Calu3 (cell line): ENCODE measurements at regions not wholly inside any gene's neighbourhood (a gene's known extent, or its start where the extent isn't known, plus 50 kb on each side); places are given as distances from the start of the nearest gene placed in this dataset.
A peak's percentile ranks its signal among the peaks of the same experiment; 100 is the strongest.

ENCODE experiments used
- BruUV-seq: library from RNA; stranded (reverse); fragments of 400-500 nt; replicated peaks from 2 replicates; lab custom pipeline; 2021; lab: Mats Ljungman, UMichigan
- CTCF ChIA-PET: fragments of 300-600 bp; sonication (Branson Sonifier 250); formaldehyde crosslinking; loops from one replicate; lab custom pipeline; 2022; ENCODE audit warnings: antibody characterized with exemption; lab: Charles Lee
- DNase-seq: peaks from one replicate; pipeline ENCODE4 v3.0.0; 2022
- H3K27ac Mint-ChIP-seq: one replicate; pipeline ENCODE4 v1.8.0; 2022; ENCODE audit warnings: mixed read lengths; ENCODE audit not compliant: unreplicated experiment
- H3K27me3 Mint-ChIP-seq: one replicate; pipeline ENCODE4 v1.8.0; 2022; ENCODE audit warnings: mixed read lengths; ENCODE audit not compliant: unreplicated experiment
- H3K36me3 Mint-ChIP-seq: one replicate; pipeline ENCODE4 v1.8.0; 2022; ENCODE audit warnings: mild to moderate bottlenecking, moderate library complexity, mixed read lengths; ENCODE audit not compliant: insufficient read depth, unreplicated experiment
- H3K4me1 Mint-ChIP-seq: one replicate; pipeline ENCODE4 v1.8.0; 2022; ENCODE audit warnings: mild to moderate bottlenecking, low read depth, mixed read lengths; ENCODE audit not compliant: unreplicated experiment
- H3K4me3 Mint-ChIP-seq: one replicate; pipeline ENCODE4 v1.8.0; 2022; ENCODE audit warnings: mild to moderate bottlenecking, low read depth, moderate library complexity, mixed read lengths; ENCODE audit not compliant: unreplicated experiment
- H3K9me3 Mint-ChIP-seq: one replicate; pipeline ENCODE4 v1.8.0; 2022; ENCODE audit warnings: low read depth, mixed read lengths; ENCODE audit not compliant: unreplicated experiment
- intact Hi-C: fragments of 100-400 bp; cut with micrococcal nuclease; formaldehyde crosslinking; loops from one replicate; pipeline ENCODE4 v1.10.0; 2022; ENCODE audit not compliant: unreplicated experiment
- TF ChIP-seq, protein P1 (sequence below): fragments of 200-600 bp; IDR thresholded peaks from one replicate; pipeline ENCODE4 v1.8.0; 2022; ENCODE audit warnings: antibody characterized with exemption; ENCODE audit not compliant: unreplicated experiment

GRCh38 chr3:124599147-124599765 lies 131.0 kb upstream of the UMPS start:
- no peak overlapping the region for H3K4me3 Mint-ChIP-seq
- no peaks in the 10 kb centered on the region for H3K9me3 Mint-ChIP-seq
- intact Hi-C loops: no loop called here
- no peaks in the 10 kb centered on the region for H3K36me3 Mint-ChIP-seq
- H3K27ac Mint-ChIP-seq: peak overlapping the region; percentile 55
- BruUV-seq: no TSS peak
- DNase-seq: no peak
- peaks cover 43% of the 10 kb centered on the region for H3K4me1 Mint-ChIP-seq
- no peaks in the 10 kb centered on the region for H3K27me3 Mint-ChIP-seq
- TF ChIP-seq, protein P1, sequence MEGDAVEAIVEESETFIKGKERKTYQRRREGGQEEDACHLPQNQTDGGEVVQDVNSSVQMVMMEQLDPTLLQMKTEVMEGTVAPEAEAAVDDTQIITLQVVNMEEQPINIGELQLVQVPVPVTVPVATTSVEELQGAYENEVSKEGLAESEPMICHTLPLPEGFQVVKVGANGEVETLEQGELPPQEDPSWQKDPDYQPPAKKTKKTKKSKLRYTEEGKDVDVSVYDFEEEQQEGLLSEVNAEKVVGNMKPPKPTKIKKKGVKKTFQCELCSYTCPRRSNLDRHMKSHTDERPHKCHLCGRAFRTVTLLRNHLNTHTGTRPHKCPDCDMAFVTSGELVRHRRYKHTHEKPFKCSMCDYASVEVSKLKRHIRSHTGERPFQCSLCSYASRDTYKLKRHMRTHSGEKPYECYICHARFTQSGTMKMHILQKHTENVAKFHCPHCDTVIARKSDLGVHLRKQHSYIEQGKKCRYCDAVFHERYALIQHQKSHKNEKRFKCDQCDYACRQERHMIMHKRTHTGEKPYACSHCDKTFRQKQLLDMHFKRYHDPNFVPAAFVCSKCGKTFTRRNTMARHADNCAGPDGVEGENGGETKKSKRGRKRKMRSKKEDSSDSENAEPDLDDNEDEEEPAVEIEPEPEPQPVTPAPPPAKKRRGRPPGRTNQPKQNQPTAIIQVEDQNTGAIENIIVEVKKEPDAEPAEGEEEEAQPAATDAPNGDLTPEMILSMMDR: no peak
- CTCF ChIA-PET: no interaction called here

DNA sequence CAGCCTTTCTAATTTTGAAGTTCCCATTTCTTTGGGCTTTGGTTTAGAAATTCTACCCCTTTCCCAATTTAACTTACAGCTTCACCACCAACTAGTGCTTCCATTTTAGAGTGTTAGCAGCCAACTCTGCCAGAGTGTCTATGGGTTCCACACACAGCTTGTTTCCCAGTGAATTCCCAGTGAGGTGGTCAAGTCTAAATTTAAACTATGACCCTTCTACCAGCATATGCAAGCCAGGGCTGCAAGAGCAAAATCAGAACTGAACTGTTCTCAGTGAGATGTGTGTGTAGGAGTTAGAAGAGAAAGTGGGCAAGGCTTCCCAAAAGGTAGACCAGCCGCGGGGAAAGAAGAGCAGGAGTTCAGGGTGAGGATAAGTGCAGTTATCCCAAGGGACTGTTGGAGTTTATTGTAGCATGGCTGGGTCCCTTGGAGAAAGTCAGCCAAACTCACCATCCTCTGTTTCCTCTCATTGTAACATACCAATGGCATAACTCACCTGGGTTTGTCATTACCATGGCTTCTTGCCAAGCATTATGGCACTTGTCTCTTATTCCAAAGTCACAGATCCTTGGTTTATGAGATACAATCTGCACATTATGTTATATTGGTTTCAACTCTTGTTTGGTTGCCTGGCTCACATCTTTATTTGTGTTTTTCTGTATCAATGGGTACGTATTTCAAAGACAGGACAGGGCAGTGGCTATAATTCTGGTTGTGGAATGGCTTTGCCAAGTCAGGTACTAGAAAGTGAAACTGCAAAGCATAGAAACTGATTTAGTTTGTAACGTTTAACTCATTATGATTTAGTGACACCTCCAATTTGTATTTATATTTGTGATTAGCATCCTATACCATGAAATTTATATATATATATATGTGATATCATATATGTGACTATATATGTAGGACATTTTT lies 130.2 kb upstream of the UMPS start:
- intact Hi-C loops: no loop called here
- Mint-ChIP-seq H3K27me3 (no peaks in the 10 kb centered on the region), H3K27ac (peak overlapping the region; percentile 55), H3K4me1 (peaks cover 42% of the 10 kb centered on the region), H3K9me3 (no peaks in the 10 kb centered on the region), H3K4me3 (peak overlapping the region; percentile 9), H3K36me3 (no peaks in the 10 kb centered on the region)
- BruUV-seq: no TSS peak
- CTCF ChIA-PET: no interaction called here
- peak; percentile 74 for DNase-seq
- TF ChIP-seq, protein P1: no peak

GRCh38 chr3:124600765-124601164 lies 129.5 kb upstream of the UMPS start:
- no peaks in the 10 kb centered on the region for H3K36me3 Mint-ChIP-seq
- no peaks in the 10 kb centered on the region for H3K9me3 Mint-ChIP-seq
- no TSS peak for BruUV-seq
- TF ChIP-seq, protein P1: no peak
- H3K27ac Mint-ChIP-seq: peak overlapping the region; percentile 55
- no peak for DNase-seq
- peaks cover 47% of the 10 kb centered on the region for H3K4me1 Mint-ChIP-seq
- CTCF ChIA-PET: interaction anchor here (0.5 kb wide), 1 partner anchor 19 kb away, joined by 5 read pairs; no protein-coding TSS in a partner anchor
- H3K27me3 Mint-ChIP-seq: no peaks in the 10 kb centered on the region
- intact Hi-C loops: no loop called here
- H3K4me3 Mint-ChIP-seq: no peak overlapping the region

DNA sequence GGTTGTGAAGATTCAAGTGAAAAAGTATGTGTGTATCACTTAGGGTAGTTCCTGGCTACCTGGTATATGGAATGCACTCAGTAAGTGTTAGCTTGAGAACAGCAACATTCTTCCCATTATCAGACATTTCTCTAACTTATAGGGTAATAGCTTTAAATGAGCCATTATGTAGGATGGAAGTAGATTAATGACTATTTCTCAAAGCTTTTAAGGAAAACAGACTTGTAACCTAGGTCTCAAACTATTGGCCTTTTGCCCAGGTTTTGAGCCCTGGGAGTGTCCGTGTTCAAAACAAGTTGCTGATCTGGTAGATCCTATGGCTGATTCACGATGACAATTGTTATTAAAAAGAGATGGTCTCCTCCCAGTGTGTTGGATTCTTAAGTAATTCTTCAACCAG lies 129.1 kb upstream of the UMPS start:
- Mint-ChIP-seq H3K4me3 (no peak overlapping the region), H3K4me1 (peaks cover 51% of the 10 kb centered on the region), H3K27ac (peak overlapping the region; percentile 55), H3K9me3 (no peaks in the 10 kb centered on the region), H3K27me3 (no peaks in the 10 kb centered on the region), H3K36me3 (no peaks in the 10 kb centered on the region)
- CTCF ChIA-PET: interaction anchor here (0.5 kb wide), 1 partner anchor 18 kb away, joined by 5 read pairs; no protein-coding TSS in a partner anchor
- intact Hi-C loops: no loop called here
- DNase-seq: no peak
- TF ChIP-seq, protein P1: no peak
- no TSS peak for BruUV-seq
